ENCODE measurements at regions not wholly inside any gene's neighbourhood (a gene's known extent, or its start where the extent isn't known, plus 50 kb on each side); places are given as distances from the start of the nearest gene placed in this dataset.

- no peak for TF ChIP-seq POLR2AphosphoS5 (IDR thresholded peaks at IDR 0.05)
- no peak for TF ChIP-seq CTCF (IDR thresholded peaks at IDR 0.05; ENCODE audit: poor library complexity, severe bottlenecking)
These were observed 149.8 kb upstream of the NR5A2 start for GRCh38 chr1:199877526-199878384.

All from neural cell (in vitro differentiated cells).